ENCODE measurements at regions not wholly inside any gene's neighbourhood (a gene's known extent, or its start where the extent isn't known, plus 50 kb on each side); places are given as distances from the start of the nearest gene placed in this dataset.
A peak's percentile ranks its signal among the peaks of the same experiment; 100 is the strongest.

DNA sequence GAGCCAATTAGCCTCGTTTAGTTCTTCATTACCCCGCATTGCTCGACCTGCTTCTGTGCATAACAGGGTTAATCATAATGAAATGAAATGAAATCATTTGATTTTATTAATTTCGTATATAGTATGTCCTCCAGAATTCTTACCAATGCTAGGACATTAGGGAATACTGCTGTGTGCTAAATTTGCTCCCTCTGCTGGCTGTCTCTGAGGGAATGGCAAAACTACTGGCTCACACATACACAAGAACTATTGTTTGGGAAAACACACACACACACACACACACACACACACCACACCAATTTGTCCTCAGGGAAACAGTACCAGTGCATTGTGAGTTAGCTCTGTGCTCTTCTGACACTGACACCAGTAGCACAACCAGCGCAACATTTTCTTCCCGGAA is 273.3 kb upstream of the TCF4 start:
- H3K4me3 Mint-ChIP-seq: no peak overlapping the region
- no peak overlapping the region for H4K8ac ChIP-seq (replicated peaks; ENCODE audit: insufficient read length, low read depth, low read length)
- H3T11ph ChIP-seq (ENCODE audit: low read length): no peak overlapping the region
- peaks cover 3% of the 10 kb centered on the region for H3K4me1 ChIP-seq (ENCODE audit: insufficient read depth, low read length)
- no peak overlapping the region for H4K5ac ChIP-seq (ENCODE audit: insufficient read length, low read depth, low read length)
- H3K9ac ChIP-seq (ENCODE audit: extremely low read depth, insufficient read length, low read length): no peak overlapping the region
- peak; percentile 48 for DNase-seq
- H2BK20ac ChIP-seq (ENCODE audit: low read depth, low read length, poor library complexity, severe bottlenecking): no peak overlapping the region
- H3K14ac ChIP-seq (ENCODE audit: insufficient read depth, low read length): no peak overlapping the region
- H3K23ac ChIP-seq (ENCODE audit: insufficient read length, low read depth, low read length): no peak overlapping the region
- no peak overlapping the region for H2AFZ ChIP-seq (ENCODE audit: low read length)
- no peaks in the 10 kb centered on the region for H3K27me3 Mint-ChIP-seq (ENCODE audit: low read depth)
- H3K27ac ChIP-seq (ENCODE audit: insufficient read length, low read depth, low read length): no peak overlapping the region
- no peaks in the 10 kb centered on the region for H4K20me1 ChIP-seq (ENCODE audit: control insufficient read depth, insufficient read depth, insufficient read length)
- WGBS (ENCODE audit: extremely low coverage, insufficient read length, low lambda C conversion rate): no CpG with 5 or more reads among the region's 6 CpGs
- H3K4me2 ChIP-seq (ENCODE audit: insufficient read depth, insufficient read length, low read length): no peak overlapping the region
- H3K9me3 Mint-ChIP-seq: no peaks in the 10 kb centered on the region; a peak in 1 of 5 replicates
- peak overlapping the region; percentile 67 for H3K18ac ChIP-seq (ENCODE audit: insufficient read length, low read depth, low read length)
- H3K79me2 ChIP-seq (ENCODE audit: insufficient read depth, low read length): no peaks in the 10 kb centered on the region
- peaks cover 60 to 63% of the 10 kb centered on the region in 2 experiments for H3K4me1 Mint-ChIP-seq
- H3K27ac Mint-ChIP-seq: peak overlapping the region in 1 of 3 experiments; percentile 25; a peak in 2 of 7 replicates
- no peak overlapping the region for H2AK5ac ChIP-seq (ENCODE audit: insufficient read length, low read length)
- no peaks in the 10 kb centered on the region for H3K9me3 ChIP-seq (ENCODE audit: control insufficient read depth, low read depth, low read length)
- no peaks in the 10 kb centered on the region for H3K27me3 ChIP-seq (ENCODE audit: insufficient read depth, low read length)
- no peaks in the 10 kb centered on the region for H3K23me2 ChIP-seq (ENCODE audit: insufficient read length, low read depth, low read length, poor library complexity, severe bottlenecking)
- no peak overlapping the region for H2BK12ac ChIP-seq (ENCODE audit: insufficient read length, low read depth, low read length)
- no peak overlapping the region for H4K91ac ChIP-seq (ENCODE audit: insufficient read length, low read depth, low read length)
- H3K4ac ChIP-seq (ENCODE audit: low read depth, low read length): no peak overlapping the region
- no peak overlapping the region for H2BK5ac ChIP-seq (ENCODE audit: insufficient read length, low read length)
- no peaks in the 10 kb centered on the region for H3K79me1 ChIP-seq (ENCODE audit: insufficient read depth, low read depth, low read length, poor library complexity, severe bottlenecking)
- no peak overlapping the region for H2BK120ac ChIP-seq (ENCODE audit: low read depth, low read length, poor library complexity, severe bottlenecking)
- H3K36me3 Mint-ChIP-seq (ENCODE audit: insufficient read depth in 1 of 3, low read depth in 3 of 3): no peaks in the 10 kb centered on the region
- TF ChIP-seq, protein P1, sequence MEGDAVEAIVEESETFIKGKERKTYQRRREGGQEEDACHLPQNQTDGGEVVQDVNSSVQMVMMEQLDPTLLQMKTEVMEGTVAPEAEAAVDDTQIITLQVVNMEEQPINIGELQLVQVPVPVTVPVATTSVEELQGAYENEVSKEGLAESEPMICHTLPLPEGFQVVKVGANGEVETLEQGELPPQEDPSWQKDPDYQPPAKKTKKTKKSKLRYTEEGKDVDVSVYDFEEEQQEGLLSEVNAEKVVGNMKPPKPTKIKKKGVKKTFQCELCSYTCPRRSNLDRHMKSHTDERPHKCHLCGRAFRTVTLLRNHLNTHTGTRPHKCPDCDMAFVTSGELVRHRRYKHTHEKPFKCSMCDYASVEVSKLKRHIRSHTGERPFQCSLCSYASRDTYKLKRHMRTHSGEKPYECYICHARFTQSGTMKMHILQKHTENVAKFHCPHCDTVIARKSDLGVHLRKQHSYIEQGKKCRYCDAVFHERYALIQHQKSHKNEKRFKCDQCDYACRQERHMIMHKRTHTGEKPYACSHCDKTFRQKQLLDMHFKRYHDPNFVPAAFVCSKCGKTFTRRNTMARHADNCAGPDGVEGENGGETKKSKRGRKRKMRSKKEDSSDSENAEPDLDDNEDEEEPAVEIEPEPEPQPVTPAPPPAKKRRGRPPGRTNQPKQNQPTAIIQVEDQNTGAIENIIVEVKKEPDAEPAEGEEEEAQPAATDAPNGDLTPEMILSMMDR (conservative IDR thresholded peaks at IDR 0.05): peak; percentile 64; the same call in 2 of the 3 replicates
- H3K56ac ChIP-seq (ENCODE audit: insufficient read length, low read depth, low read length): no peak overlapping the region
- no peak overlapping the region for H2BK15ac ChIP-seq (ENCODE audit: low read depth, low read length)
